Adrenal gland (tissue), 9 donors: ENCODE measurements at regions not wholly inside any gene's neighbourhood (a gene's known extent, or its start where the extent isn't known, plus 50 kb on each side); places are given as distances from the start of the nearest gene placed in this dataset.

Experiments used
- DNase-seq, 7 donors: peaks; one replicate each; pipeline ENCODE4 v3.0.0-alpha.2; 2019 to 2020
- H3K27ac ChIP-seq, 5 donors: fragments of 200-600 bp; sonication (generic) in 4 of 5; 1 replicate in 3 of 5; 2 replicates in 2 of 5; pipeline versions ENCODE4 v1.5.1 to v1.8.0; 2016 to 2020; ENCODE audit warnings: mild to moderate bottlenecking in 1 of 5
- H3K27me3 ChIP-seq: fragments of 200-600 bp; 2 replicates; pipeline ENCODE4 v1.8.0; 2021
- H3K36me3 ChIP-seq, 2 donors: fragments of 200-600 bp; replicated peaks in 1 of 2; 1 replicate in 1 of 2; 2 replicates in 1 of 2; pipeline versions ENCODE4 v1.5.1 to v1.8.0; 2018 to 2022
- H3K4me1 ChIP-seq, 2 donors: fragments of 200-600 bp; replicated peaks in 1 of 2; 1 replicate in 1 of 2; 2 replicates in 1 of 2; pipeline versions ENCODE4 v1.5.1 to v1.8.0; 2018 to 2021
- H3K4me3 ChIP-seq, 4 donors: fragments of 200-600 bp; sonication (generic) in 3 of 4; one replicate each; pipeline ENCODE4 v1.5.1; 2016 to 2018
- H3K9me3 ChIP-seq, 3 donors: fragments of 200-600 bp; sonication (generic) in 1 of 3; replicated peaks in 1 of 3; 1 replicate in 2 of 3; 2 replicates in 1 of 3; pipeline versions ENCODE4 v1.5.1 to v1.8.0; 2016 to 2021
- CTCF ChIP-seq, 6 experiments: fragments of 450-650 bp in 4 of 6; fragments of 200-600 bp in 2 of 6; sonication (generic) in 1 of 6; IDR thresholded peaks; 1 replicate in 5 of 6; 2 replicates in 1 of 6; pipeline versions ENCODE4 v1.5.1 to v1.8.0; 2016 to 2021; ENCODE audit warnings: antibody characterized with exemption in 6 of 6, mild to moderate bottlenecking in 2 of 6, moderate library complexity in 1 of 6
- POLR2A ChIP-seq, 2 donors: fragments of 450-650 bp; IDR thresholded peaks; one replicate each; pipeline ENCODE4 v1.6.1; 2017; ENCODE audit warnings: antibody characterized with exemption in 2 of 2, mild to moderate bottlenecking in 2 of 2, moderate library complexity in 1 of 2
- WGBS, 4 donors: extraction: QIAGEN DNeasy Blood & Tissue Kit in 2 of 4; methylation state at CpG; one replicate each; pipeline versions ENCODE4 v1.1.5 to v1.1.7; 2013 to 2017; 5-methylcytosine and 5-hydroxymethylcytosine counted together
- intact Hi-C, 2 donors: fragments of 100-400 bp; cut with DNase I; formaldehyde crosslinking; loops; one replicate each; pipeline versions ENCODE4 v1.14.1 to v1.15.0; 2022 to 2023
- small RNA-seq, 2 donors: library from RNA; depleted of rRNA; stranded (forward); fragments of <200 nt; gene quantifications; one replicate each; pipeline ENCODE3, GENCODE V24; 2016
- donor health status: healthy with polysubstance abuse.
- donor health status: Bipolar disorder and iron deficiency.
- donor health status: DM: yes; HTN: yes; CAD: no.
- donor health status: DM: no; HTN: no; CAD: no.
- donor health status: DM: no; HTN: no; CAD: no.

GRCh38 chr7:140230516-140230860 is 53.7 kb upstream of the KDM7A start:
- no peak overlapping the region for H3K27ac ChIP-seq
- 0 to 3% (median 1%) methylated on average over 1 to 57 of the region's 57 CpGs for WGBS, 4 donors
- H3K4me3 ChIP-seq, result peak overlapping the region in 2 of 4 donors; percentile 19 to 43
- TF ChIP-seq CTCF (IDR thresholded peaks at IDR 0.05), result no peak
- no peak for TF ChIP-seq POLR2A (IDR thresholded peaks at IDR 0.05)
- peaks cover 5% of the 10 kb centered on the region for H3K27me3 ChIP-seq
- no peaks in the 10 kb centered on the region for H3K9me3 ChIP-seq
- DNase-seq, result peak in 2 of 7 donors; percentile 8 to 16
- H3K4me1 ChIP-seq, result peaks cover 9 to 26% of the 10 kb centered on the region in 2 donors
- no peaks in the 10 kb centered on the region for H3K36me3 ChIP-seq
- intact Hi-C loops, result no loop called here

- Histone ChIP-seq H3K4me1 (peaks cover 9 to 26% of the 10 kb centered on the region in 2 donors), H3K36me3 (no peaks in the 10 kb centered on the region), H3K27ac (no peak overlapping the region), H3K4me3 (peak overlapping the region in 2 of 4 donors; percentile 19 to 43), H3K9me3 (no peaks in the 10 kb centered on the region), H3K27me3 (peaks cover 5% of the 10 kb centered on the region)
- TF ChIP-seq CTCF (IDR thresholded peaks at IDR 0.05) (no peak), POLR2A (IDR thresholded peaks at IDR 0.05) (no peak)
- intact Hi-C loops, result no loop called here
- 14 to 26% (median 17%) methylated on average over 18 to 44 of the region's 44 CpGs for WGBS, 4 donors
- DNase-seq, result no peak
Observed at GRCh38 chr7:140229591-140230515, 53.1 kb upstream of the KDM7A start.

DNA sequence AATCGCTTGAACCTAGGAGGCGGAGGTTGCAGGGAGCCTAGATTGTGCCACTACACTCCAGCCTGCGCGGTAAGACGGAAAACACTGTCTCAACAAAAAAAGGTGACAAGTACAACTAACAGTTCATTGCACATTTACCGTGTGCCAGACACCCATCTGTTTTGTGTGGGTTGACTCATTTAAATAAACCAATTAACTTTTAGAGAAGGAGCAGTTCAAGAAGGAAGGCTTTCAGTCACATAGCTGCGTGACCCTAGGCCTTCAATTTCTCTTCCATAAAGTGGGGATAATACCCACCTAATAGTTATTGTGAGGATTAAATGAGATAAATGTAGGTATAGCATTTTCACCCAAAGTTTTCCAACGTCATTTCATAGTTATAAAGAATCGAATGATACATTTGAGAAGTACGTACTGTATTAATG is 52.3 kb upstream of the KDM7A start:
- peaks cover 9 to 26% of the 10 kb centered on the region in 2 donors for H3K4me1 ChIP-seq
- no peak overlapping the region for H3K4me3 ChIP-seq
- TF ChIP-seq POLR2A (IDR thresholded peaks at IDR 0.05), result no peak
- TF ChIP-seq CTCF (IDR thresholded peaks at IDR 0.05), result no peak
- peaks cover 5% of the 10 kb centered on the region for H3K27me3 ChIP-seq
- WGBS, 4 donors, result 92 to 95% (median 94%) methylated on average over 10 of the region's 10 CpGs
- H3K36me3 ChIP-seq, result no peaks in the 10 kb centered on the region
- no peak overlapping the region for H3K27ac ChIP-seq
- H3K9me3 ChIP-seq, result no peaks in the 10 kb centered on the region
- DNase-seq, result no peak
- intact Hi-C loops, result no loop called here

Small RNA genes in the stretch of these regions (small RNA-seq; reads per million reads assigned to genes)
- gene RNU1-58P, result 0 reads per million in 2 donors
